Loucy (cell line): ENCODE measurements at regions not wholly inside any gene's neighbourhood (a gene's known extent, or its start where the extent isn't known, plus 50 kb on each side); places are given as distances from the start of the nearest gene placed in this dataset.

Experiments
- CTCF ChIP-seq: fragments of 200-600 bp; sonication (generic); conservative IDR thresholded peaks from 2 replicates; pipeline ENCODE4 v1.5.1; 2014; ENCODE audit warnings: mild to moderate bottlenecking, antibody characterized with exemption, low read length
- EZH2phosphoT487 ChIP-seq: fragments of 200-600 bp; IDR thresholded peaks from 2 replicates; pipeline ENCODE4 v1.6.1; 2018; ENCODE audit warnings: antibody characterized with exemption, mild to moderate bottlenecking, moderate library complexity, borderline replicate concordance

GRCh38 chr2:3037196-3038194 lies 340.1 kb downstream of the EIPR1 start:
- no peak for TF ChIP-seq EZH2phosphoT487
- no peak for TF ChIP-seq CTCF
